OCI-LY7 (cell line): ENCODE measurements at regions not wholly inside any gene's neighbourhood (a gene's known extent, or its start where the extent isn't known, plus 50 kb on each side); places are given as distances from the start of the nearest gene placed in this dataset.

ENCODE experiments used
- EZH2phosphoT487 ChIP-seq: fragments of 200-600 bp; sonication (generic); IDR thresholded peaks from 2 replicates; pipeline ENCODE4 v1.6.1; 2018; ENCODE audit warnings: low read depth, borderline replicate concordance, mild to moderate bottlenecking, mixed run types, antibody characterized with exemption, low read length, moderate library complexity, mixed read lengths
- TF ChIP-seq, protein P1 (sequence below): fragments of 200-600 bp; sonication (generic); conservative IDR thresholded peaks from 2 replicates; pipeline ENCODE4 v1.5.1; 2014; ENCODE audit warnings: mild to moderate bottlenecking, antibody characterized with exemption, low read length, moderate library complexity, mixed read lengths

- TF ChIP-seq, protein P1, sequence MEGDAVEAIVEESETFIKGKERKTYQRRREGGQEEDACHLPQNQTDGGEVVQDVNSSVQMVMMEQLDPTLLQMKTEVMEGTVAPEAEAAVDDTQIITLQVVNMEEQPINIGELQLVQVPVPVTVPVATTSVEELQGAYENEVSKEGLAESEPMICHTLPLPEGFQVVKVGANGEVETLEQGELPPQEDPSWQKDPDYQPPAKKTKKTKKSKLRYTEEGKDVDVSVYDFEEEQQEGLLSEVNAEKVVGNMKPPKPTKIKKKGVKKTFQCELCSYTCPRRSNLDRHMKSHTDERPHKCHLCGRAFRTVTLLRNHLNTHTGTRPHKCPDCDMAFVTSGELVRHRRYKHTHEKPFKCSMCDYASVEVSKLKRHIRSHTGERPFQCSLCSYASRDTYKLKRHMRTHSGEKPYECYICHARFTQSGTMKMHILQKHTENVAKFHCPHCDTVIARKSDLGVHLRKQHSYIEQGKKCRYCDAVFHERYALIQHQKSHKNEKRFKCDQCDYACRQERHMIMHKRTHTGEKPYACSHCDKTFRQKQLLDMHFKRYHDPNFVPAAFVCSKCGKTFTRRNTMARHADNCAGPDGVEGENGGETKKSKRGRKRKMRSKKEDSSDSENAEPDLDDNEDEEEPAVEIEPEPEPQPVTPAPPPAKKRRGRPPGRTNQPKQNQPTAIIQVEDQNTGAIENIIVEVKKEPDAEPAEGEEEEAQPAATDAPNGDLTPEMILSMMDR = no peak
- TF ChIP-seq EZH2phosphoT487 = no peak
Observed at GRCh38 chr6:55997223-55997874, 122.0 kb upstream of the BMP5 start.
